HG02938 (cell line): ENCODE measurements at regions not wholly inside any gene's neighbourhood (a gene's known extent, or its start where the extent isn't known, plus 50 kb on each side); places are given as distances from the start of the nearest gene placed in this dataset.
"Not testable (repeated sequence)": the region's sequence is repeated elsewhere in the genome, so short reads cannot be mapped to it uniquely, and the experiment has no call there.

Source experiments
- ATAC-seq: cut with Tn5 transposase; IDR thresholded peaks from one replicate; pipeline ENCODE4 v1.9.1; 2021; ENCODE audit warnings: mild to moderate bottlenecking, moderate library complexity; ENCODE audit not compliant: unreplicated experiment

DNA sequence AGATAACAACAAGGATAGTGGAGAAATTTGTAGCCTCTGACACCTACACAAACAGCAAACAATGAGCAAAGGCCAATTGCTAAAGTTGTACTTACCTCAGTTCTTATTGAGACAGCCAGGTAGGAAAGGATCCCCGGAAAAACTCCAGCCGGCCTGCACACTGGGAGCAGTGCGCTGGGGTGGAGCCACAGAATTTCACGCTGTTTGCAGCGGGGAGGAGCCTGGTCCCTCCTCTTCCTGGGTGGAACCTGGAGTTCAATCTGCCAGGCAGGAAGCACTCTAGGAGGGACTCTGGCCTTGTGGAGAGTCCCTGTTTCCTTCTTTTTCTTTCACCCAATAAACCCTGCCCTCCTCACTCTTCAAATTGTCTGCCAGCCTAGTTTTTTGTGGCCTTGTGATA, 382.6 kb upstream of the TGIF2LX start:
- ATAC-seq: not testable (repeated sequence)

DNA sequence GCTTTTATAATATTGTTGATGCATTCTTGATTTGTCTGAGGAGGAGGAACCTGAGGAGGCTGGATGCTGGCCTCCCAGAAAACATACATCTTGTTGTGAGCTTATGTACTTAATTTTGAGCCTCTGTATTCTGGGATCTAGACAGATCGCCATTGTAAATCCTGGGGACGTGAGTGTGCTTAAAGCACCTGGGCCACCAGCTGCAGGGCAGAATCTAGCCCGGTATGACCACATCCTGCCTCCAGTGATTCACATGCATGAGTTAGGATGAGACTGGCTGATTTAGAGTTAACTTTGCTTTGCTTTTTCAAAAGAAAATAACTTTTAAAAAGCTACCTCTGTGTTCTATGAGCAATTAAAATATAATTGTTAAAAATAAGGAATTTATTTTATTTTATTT, 364.6 kb upstream of the TGIF2LX start:
- ATAC-seq: not testable (repeated sequence)

DNA sequence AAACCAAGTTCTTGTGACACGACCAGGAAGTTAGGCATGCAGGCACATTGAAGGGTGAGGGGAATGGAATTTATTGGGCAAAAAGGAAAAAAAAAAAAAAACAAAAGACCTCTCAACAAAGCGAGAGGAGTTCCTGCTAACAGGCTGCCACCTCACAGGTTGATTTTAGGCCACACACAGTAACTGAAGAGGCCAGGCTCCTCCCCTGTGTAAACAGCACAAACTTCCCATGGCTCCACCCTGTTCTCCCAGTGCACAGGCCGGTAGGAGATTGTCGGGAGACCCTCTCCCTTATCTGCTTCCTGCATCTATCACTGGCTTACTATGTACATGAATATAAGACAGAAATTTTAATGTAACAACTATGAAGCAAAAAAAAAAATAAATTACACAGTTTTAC, 359.6 kb upstream of the TGIF2LX start:
- not testable (repeated sequence) for ATAC-seq

DNA sequence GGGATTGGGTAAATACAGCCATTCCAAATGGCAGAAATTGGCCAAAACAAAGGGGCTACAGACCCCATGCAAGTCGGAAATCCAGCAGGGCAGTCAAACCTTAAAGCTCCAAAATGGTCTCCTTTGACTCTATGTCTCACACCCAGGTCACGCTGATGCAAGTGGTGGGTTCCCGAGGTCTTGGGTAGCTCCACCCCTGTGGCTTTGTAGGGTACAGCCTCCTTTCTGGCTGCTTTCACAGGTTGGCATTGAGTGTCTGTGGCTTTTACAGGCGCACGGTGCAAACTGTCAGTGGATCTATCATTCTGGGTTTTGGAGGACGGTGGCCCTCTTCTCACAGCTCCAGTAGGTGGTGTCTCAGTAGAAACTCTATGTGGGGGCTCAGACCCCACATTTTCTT, 358.6 kb upstream of the TGIF2LX start:
- not testable (repeated sequence) for ATAC-seq

DNA sequence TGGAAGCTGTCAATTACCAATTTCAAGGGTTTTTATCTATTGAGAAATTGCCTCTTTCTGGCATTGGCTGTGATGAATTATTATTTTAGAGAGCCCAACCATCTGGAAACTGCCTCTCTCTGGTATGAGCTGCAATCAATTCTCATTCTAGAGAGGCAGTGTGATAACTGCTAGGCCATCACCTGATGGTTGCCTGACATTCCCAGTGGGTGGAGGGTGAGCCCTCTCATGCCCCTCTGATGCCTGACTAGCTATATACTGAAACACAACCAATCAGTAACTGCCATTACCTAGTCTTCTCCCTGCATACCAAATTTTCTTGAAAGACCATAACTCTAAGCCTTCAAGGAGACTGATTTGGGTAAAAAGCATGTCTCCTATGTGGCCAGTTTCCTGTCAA, 353.9 kb upstream of the TGIF2LX start:
- not testable (repeated sequence) for ATAC-seq

DNA sequence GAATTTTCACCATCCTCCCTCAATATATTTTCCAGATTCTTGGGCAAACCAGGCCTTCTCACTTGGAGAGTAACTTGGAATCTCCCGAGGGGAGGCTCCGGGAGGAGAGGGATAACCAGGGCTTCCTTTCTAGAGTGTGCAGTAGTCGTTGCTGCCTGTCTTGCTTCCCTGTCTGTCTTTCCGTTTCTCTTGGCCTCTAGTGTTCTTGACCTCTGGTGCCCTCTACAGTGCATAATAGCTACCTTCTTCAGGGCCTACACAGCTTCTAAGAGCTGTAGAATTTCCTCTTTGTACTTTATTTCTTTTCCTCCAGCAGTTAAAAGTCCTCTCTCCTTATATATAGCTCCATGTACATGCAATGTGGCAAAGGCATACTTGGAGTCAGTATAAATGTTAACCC, 339.8 kb upstream of the TGIF2LX start:
- ATAC-seq: not testable (repeated sequence)

DNA sequence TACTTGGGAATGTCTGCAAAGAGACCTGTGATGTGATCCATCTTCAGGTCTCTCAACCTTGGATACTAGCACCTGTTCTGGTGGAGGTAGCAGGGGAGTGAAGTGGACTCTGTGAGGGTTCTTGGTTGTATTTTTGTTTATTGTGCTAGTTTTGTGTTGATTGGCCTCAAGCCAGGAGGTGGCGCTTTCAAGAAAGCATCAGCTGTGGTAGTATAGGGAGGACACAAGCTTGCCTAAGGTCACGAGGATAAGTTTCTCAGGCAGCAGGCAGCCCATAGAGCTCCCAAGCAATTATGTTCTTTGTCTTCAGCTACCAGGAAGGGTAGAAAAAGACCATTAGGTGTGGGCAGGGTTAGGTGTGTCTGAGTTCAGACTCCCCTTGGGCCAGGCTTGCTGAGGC, 289.9 kb upstream of the TGIF2LX start:
- ATAC-seq: not testable (repeated sequence)

DNA sequence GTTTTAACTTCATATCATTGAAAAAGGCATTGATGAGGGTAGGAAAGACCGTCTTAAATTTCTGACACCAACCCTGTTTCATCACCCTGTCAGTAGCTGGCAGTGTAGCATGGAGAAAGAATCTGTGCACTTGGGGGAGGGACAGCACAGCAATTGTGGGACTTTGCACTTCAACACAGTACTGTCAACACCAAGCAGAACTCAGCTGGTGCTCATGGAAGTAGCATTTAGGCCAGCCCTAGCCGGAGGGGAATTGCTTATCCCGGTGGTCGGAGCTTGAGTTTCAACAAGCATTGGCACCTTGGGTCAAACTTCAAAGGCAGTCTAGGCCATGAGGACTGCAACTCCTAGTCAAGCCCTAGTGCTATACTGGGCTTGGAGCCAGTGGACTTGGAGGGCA, 285.8 kb upstream of the TGIF2LX start:
- ATAC-seq: not testable (repeated sequence)

DNA sequence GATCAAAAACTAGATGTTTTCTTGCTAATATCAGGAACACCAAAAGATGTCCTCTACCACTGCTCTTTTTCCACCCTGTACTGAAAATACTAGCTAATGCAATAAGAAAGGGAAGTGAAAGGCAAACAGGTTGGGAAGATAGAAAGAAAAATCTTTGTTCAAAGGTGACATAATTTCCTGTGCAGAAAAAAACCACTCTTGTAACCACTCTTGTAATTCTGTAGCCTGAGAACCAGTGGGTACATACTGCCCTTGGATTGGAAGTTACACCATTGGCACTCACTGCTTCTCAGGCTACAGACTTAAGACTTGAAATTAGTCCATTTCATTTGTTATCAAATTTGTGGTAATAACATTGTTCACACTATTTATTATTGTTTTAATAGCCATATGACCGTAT, 263.0 kb upstream of the TGIF2LX start:
- peak; percentile 42 for ATAC-seq

DNA sequence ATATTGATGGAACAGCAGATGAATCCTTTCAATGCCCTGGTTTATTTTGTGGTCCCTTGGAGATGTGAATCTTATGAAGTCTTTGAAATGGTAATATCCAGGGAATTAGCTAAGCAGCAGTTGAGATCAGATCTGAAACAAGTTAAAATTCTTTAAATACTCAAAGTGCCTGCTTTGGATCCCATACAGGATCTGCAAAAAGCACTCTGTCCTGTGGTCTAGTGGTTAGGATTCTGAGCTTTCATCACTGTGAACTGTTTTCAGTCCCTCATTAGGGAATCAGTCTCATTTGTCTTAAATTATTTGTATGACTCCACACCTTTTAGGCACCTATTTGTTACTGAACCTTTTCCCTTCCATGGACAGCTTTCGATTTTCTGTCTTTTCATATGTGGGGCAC, 215.2 kb upstream of the TGIF2LX start:
- ATAC-seq: not testable (repeated sequence)

DNA sequence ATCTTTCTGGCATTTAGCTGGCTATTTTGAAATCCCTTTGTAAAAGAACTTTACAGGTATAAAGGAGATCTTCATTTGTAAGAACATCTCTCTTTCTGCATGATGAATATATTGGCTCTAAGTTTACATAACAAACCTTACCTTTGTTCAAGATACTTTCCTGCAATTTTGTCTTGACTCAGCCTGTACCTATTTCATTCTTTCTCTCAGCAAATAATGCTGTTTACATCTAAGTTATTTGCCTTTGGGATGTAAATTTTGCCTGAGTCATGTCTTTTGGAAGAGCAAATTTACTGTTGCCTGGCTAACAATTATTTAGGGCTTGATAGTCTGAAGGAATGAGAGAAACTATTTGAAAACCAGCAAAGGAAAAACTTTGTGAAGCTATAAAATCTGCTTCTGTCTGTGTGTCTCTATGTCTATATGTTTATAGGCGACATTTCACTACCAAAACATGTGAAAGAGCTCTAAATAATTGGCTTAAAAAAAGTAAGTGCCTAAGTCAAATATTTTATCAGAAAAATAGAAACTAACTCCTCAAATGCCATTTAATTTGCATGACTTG, 214.3 kb upstream of the TGIF2LX start:
- ATAC-seq: not testable (repeated sequence)

DNA sequence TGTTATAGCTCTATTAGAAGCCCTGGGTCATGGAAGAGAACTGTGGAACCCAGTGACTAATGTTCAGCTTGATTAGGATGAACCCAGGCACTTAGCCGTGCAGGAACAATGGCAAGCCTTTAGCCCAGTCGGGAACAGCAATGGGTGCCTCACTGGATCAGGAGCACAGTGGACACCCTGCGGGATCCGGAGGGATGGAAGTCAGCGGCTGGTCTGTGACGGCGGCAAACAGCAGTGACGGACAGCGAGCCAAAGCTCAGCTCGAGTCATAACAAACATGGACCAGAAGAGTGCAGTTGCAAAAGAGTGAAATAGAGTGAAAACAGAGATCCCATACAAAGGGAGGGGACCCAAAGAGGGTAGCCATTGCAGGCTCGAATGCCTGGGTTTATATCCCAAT, 187.3 kb upstream of the TGIF2LX start:
- not testable (repeated sequence) for ATAC-seq

DNA sequence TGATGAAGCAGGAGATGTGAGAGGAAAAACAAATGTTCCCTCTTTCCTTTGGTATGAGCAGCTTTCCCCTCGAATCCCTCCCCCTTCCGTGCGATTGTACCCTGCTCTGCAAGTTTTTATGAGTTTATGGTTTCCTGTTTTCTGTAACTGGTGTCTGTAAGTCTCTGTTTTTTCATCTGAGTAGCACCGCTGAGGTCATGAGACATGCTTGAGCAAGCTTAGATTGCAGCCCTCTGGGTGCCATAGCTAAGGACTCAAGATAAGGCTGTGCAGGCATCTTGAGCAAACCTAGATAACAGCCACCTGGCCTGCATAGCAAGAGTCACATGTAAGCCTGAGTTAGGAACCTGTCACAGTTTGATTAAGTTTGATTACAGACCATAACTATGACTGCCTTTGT, 165.2 kb upstream of the TGIF2LX start:
- not testable (repeated sequence) for ATAC-seq

DNA sequence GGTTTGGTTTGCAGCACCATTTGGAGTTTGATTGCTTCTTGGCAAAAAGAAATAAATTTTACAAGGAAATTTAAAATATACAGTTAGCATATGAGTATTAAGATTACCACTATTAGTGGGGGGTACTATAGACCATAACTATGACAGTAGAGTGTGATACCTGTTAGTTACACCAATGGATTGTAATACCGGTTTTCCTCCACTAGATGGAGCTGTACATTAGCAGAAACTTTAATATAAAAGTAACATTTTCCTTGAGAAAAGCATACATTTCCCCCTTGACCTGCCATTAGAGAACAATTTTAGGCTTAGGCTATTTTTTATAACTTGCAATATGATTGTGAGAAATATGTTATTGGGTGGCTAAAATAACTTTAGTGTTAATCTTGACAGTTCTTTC, 163.9 kb upstream of the TGIF2LX start:
- ATAC-seq: not testable (repeated sequence)

DNA sequence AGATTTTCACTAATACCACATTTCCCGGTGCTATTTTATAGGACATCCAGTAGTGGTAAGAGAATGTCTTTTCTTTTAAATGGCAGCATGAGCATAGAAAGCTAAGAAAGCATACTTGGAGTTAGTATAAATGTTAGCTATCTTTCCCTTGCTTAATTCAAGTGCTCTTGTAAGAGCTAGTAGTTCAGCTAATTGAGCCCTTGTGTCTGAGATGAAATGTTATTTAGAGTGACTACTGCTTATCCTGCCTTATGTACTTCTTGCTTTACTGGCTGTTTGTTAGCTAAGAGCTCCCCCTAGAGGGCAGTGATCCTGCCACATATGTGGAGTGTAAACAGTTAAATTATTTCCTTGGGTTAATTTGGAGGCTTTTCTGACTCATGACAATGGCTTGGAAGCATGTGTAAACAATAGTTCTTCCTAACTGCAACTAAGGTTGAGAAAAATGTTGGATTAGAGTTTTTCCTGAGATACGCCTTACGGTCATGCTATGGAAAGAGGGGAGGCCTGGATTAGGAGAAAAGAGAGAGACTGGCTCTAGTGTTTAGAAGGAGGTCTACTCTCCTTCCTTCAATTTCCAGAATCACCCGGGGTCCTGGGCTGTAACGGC, 162.5 kb upstream of the TGIF2LX start:
- not testable (repeated sequence) for ATAC-seq

DNA sequence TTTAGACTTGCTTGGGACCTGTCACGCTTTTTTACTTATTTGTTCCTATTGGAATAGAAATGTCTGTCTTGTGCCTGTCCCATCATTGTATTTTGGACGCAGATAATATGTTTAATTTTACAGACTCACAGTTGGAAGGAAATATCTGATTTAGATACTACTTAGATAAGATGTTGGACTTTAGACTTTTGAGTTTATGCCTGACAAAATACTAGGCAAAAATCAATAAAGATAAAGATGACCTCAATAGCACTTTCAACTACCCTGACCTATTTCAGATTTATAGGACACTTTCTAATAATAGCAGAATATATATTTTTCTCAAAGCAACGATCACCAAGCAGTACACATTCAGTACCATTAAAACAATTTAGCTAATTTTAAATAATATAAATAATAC, 150.1 kb upstream of the TGIF2LX start:
- ATAC-seq: not testable (repeated sequence)

DNA sequence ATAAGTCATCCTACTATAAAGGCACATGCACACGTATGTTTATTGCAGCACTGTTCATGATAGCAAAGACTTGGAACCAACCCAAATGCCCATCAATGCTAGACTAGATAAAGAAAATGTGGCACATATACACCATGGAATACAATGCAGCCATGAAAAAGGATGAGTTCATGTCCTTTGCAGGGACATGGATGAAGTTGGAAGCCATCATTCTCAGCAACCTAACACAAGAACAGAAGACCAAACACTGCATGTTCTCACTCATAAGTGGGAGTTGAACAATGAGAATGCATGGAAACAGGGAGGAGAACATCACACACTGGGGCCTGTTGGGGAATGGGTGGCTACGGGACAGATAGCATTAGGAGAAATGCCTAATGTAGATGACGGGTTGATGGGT, 110.3 kb upstream of the TGIF2LX start:
- not testable (repeated sequence) for ATAC-seq

DNA sequence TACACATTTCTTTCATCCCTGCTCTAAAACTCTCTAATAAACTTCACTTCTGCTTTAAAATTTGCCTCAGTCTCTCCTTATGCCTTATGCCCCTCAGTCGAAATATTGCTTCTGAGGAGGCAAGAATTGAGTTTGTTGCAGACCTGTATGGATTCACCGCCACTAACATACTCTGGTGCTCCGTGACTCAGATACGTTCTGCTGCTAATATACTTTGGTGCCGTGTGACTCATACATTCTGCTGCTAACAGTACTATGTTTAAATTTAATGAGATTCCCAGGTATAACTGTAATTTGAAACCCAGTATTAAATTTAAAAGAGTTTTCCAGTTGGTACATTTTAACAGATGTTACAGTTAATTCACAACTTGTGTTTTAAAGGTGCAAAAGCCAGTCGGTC, 82.0 kb upstream of the TGIF2LX start:
- not testable (repeated sequence) for ATAC-seq

DNA sequence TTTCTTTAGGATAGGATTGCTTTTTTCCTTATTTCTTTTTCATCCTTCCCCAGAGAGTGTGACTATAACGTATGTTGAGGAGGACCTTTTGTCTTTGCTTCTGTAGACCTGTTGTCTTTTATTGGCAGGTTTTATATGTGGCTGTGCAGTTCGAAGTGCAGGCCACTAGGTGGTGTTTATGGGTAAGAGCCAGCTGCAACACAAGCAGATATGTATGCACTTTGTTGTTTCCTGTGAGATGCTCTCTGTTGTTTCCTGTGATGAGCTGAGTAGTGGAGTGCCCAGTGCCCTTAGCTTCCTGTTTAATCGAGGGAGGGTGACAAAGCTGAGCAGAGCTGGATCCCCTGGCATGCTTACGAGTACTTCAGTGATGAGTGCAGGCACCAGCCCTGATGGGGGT, 50.0 kb upstream of the TGIF2LX start:
- not testable (repeated sequence) for ATAC-seq
